ENCODE measurements at regions not wholly inside any gene's neighbourhood (a gene's known extent, or its start where the extent isn't known, plus 50 kb on each side); places are given as distances from the start of the nearest gene placed in this dataset.
A peak's percentile ranks its signal among the peaks of the same experiment; 100 is the strongest.

DNA sequence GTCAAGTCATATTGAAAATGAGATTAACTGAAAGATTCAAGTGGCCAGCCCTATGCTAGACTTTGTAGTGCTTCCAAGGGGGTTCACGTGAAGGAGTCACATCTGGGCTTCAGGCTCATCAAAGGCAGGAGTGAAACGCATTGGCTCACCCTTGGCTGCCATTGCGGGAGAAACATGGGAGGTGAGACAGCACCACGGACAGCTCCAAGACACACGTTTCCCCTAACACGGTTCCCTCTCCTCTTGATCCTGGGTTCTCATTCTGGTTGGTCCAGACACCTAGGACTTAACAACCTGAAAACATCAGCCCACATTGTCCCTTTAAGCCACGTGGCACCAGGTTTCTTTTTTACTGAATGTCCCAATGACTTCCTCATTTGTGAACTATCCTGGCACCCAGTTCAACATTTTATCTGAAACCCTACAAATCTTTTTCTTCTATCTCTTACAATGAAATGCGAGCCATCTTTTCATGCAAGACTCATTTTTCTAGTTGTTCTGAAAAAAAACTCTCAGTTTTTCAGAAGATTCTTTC lies 279.0 kb upstream of the VCX3A start:
- Mint-ChIP-seq H3K27ac (no peak overlapping the region), H3K4me3 (no peak overlapping the region), H3K27me3 (ENCODE audit: low read depth) (no peaks in the 10 kb centered on the region), H3K4me1 (ENCODE audit: low read depth) (no peaks in the 10 kb centered on the region), H3K36me3 (ENCODE audit: low read depth) (no peaks in the 10 kb centered on the region), H3K9me3 (no peaks in the 10 kb centered on the region)
- intact Hi-C loops (cut with micrococcal nuclease) = no loop called here
- DNase-seq = peak; percentile 4
- CTCF ChIA-PET = no interaction called here

DNA sequence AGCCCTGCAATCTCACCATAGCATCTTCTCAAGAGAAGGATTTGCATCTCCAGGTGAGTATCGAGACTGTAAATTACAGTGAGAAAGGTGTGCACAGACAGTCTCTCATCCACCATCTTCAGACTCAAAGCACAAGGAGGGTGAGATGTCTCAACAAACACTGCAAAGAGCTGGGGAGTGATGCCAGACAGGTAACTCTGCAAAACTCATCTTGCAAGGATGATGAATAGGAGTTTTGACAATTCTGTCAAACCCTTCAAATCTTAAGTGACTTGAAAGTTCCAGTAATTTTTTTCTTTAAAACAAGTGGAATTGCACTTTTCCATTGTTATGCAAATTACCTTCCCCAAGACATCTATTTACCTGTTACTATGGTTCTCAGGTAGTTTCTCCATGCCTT lies 277.2 kb upstream of the VCX3A start:
- CTCF ChIA-PET = no interaction called here
- H3K4me3 Mint-ChIP-seq = no peak overlapping the region
- H3K27me3 Mint-ChIP-seq (ENCODE audit: low read depth) = no peaks in the 10 kb centered on the region

GRCh38 chrX:6810776-6811175 lies 275.9 kb upstream of the VCX3A start:
- no peak overlapping the region for H3K27ac Mint-ChIP-seq
- H3K9me3 Mint-ChIP-seq = no peaks in the 10 kb centered on the region
- DNase-seq = no peak
- no peaks in the 10 kb centered on the region for H3K36me3 Mint-ChIP-seq (ENCODE audit: low read depth)
- H3K27me3 Mint-ChIP-seq (ENCODE audit: low read depth) = no peaks in the 10 kb centered on the region
- intact Hi-C loops (cut with micrococcal nuclease) = no loop called here
- CTCF ChIA-PET = no interaction called here
- H3K4me1 Mint-ChIP-seq (ENCODE audit: low read depth) = no peaks in the 10 kb centered on the region
- no peak overlapping the region for H3K4me3 Mint-ChIP-seq

More for the DNA sequence above, 277.2 kb upstream of the VCX3A start:
- no peak overlapping the region for H3K27ac Mint-ChIP-seq
- DNase-seq = no peak
- H3K4me1 Mint-ChIP-seq (ENCODE audit: low read depth) = no peaks in the 10 kb centered on the region
- intact Hi-C loops (cut with micrococcal nuclease) = no loop called here
- no peaks in the 10 kb centered on the region for H3K9me3 Mint-ChIP-seq
- H3K36me3 Mint-ChIP-seq (ENCODE audit: low read depth) = no peaks in the 10 kb centered on the region

DNA sequence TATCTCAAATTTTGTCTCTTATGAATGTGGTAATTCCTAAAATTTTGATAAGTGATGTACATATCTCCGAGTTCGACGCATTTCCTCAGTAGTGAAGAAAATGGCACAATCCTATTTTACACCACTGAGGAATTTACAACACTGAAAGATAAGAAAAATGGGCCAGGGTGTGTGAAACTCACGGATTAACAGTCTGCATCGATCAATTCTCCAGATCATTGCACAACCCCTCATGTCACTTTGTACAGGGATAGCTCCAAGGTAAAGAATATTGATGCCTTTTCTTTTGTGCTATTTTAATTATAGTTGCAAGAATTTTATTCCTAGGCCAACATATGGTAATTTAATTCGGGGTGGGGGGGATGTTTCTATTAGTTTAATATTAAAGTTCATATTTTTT lies 268.7 kb upstream of the VCX3A start:
- H3K27ac Mint-ChIP-seq = no peak overlapping the region
- no peaks in the 10 kb centered on the region for H3K9me3 Mint-ChIP-seq
- H3K4me1 Mint-ChIP-seq (ENCODE audit: low read depth) = no peaks in the 10 kb centered on the region
- no peaks in the 10 kb centered on the region for H3K27me3 Mint-ChIP-seq (ENCODE audit: low read depth)
- CTCF ChIA-PET = no interaction called here
- intact Hi-C loops (cut with micrococcal nuclease) = no loop called here
- no peak for DNase-seq
- H3K36me3 Mint-ChIP-seq (ENCODE audit: low read depth) = no peaks in the 10 kb centered on the region
- no peak overlapping the region for H3K4me3 Mint-ChIP-seq

GRCh38 chrX:6793000-6793399 lies 258.1 kb upstream of the VCX3A start:
- Mint-ChIP-seq H3K9me3 (no peaks in the 10 kb centered on the region), H3K4me3 (no peak overlapping the region), H3K36me3 (ENCODE audit: low read depth) (no peaks in the 10 kb centered on the region), H3K27me3 (ENCODE audit: low read depth) (no peaks in the 10 kb centered on the region), H3K27ac (no peak overlapping the region), H3K4me1 (ENCODE audit: low read depth) (no peaks in the 10 kb centered on the region)
- CTCF ChIA-PET = no interaction called here
- intact Hi-C loops (cut with micrococcal nuclease) = no loop called here
- no peak for DNase-seq

GRCh38 chrX:6783912-6784311 lies 249.0 kb upstream of the VCX3A start:
- intact Hi-C loops (cut with micrococcal nuclease) = no loop called here
- H3K36me3 Mint-ChIP-seq (ENCODE audit: low read depth) = no peaks in the 10 kb centered on the region
- H3K27ac Mint-ChIP-seq = no peak overlapping the region

DNA sequence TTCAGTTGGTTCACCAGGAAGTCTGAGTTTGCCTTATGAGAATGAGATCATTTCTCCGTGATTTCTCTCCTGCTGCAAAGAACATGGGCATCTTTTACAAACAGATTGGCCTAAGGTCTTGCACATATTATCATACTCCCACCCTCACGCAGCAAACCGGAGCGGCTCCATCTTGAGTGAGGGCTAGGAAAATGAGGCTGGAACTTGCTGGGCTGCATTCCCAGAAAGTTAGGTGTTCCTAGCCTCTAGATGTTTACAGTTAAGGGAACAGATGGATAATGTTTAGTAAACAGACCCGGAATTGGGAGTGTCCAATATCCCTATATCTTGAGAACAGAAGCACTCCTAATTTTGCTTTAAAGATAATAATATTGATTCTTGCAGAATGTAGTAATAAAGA lies 247.9 kb upstream of the VCX3A start:
- H3K36me3 Mint-ChIP-seq (ENCODE audit: low read depth) = no peaks in the 10 kb centered on the region
- H3K27me3 Mint-ChIP-seq (ENCODE audit: low read depth) = no peaks in the 10 kb centered on the region
- DNase-seq = no peak
- no peaks in the 10 kb centered on the region for H3K9me3 Mint-ChIP-seq
- H3K27ac Mint-ChIP-seq = no peak overlapping the region
- CTCF ChIA-PET = no interaction called here
- intact Hi-C loops (cut with micrococcal nuclease) = no loop called here
- H3K4me3 Mint-ChIP-seq = no peak overlapping the region
- H3K4me1 Mint-ChIP-seq (ENCODE audit: low read depth) = no peaks in the 10 kb centered on the region

More at GRCh38 chrX:6783912-6784311, 249.0 kb upstream of the VCX3A start:
- Mint-ChIP-seq H3K4me3 (no peak overlapping the region), H3K9me3 (no peaks in the 10 kb centered on the region), H3K27me3 (ENCODE audit: low read depth) (no peaks in the 10 kb centered on the region), H3K4me1 (ENCODE audit: low read depth) (no peaks in the 10 kb centered on the region)
- no peak for DNase-seq
- CTCF ChIA-PET = interaction anchor here (0.6 kb wide), 1 partner anchor 10 kb away, joined by 5 read pairs; no protein-coding TSS in a partner anchor

DNA sequence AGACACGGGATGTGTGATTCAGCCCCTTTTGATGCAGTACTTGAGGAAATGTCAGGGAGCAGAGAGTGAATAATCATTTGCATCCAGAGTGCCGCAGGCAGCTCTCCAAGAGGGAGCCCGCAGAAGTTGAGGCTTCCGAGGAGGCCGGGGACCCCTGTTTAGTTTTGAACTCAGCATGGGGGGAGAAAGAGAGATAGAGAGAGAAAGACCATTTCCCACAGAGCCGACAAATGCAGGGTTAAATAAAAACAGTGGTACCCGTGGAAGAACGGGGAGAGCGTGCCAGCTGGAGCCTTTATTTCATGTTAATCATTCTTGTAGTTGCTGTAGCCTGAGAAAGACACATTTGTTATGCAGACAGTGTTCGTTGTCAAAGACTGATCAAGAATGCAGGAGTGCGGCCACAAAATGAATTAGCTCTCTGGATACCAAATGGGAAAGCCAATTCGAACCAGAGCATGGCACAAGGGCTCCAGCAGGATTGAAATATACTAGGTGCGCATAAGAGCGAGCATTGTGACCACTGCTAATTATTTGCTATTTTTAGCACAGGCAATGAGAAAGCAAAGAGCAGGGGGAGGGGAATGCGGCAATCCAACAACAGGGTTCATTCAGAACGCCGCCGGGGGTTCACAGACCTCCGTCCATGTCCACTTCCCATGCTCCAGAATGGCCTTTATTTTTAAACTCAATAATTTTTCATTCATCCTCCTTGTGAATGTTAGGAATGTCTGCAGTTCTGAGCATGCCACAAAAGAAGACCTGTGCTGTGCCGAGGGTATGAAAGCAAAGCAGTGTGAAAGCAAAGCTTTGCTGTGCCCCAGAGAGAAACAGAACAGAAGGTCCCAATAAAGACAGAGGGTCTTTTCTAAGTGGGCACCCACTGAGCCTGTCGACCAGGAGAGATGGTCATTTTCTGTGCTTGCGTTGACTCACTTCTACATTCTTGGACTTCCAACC lies 243.9 kb upstream of the VCX3A start:
- H3K4me3 Mint-ChIP-seq = no peak overlapping the region

GRCh38 chrX:6777238-6778002 lies 242.5 kb upstream of the VCX3A start:
- H3K27ac Mint-ChIP-seq = no peak overlapping the region
- intact Hi-C loops (cut with micrococcal nuclease) = no loop called here

More for the DNA sequence above, 243.9 kb upstream of the VCX3A start:
- no peaks in the 10 kb centered on the region for H3K27me3 Mint-ChIP-seq (ENCODE audit: low read depth)
- H3K36me3 Mint-ChIP-seq (ENCODE audit: low read depth) = no peaks in the 10 kb centered on the region
- H3K4me1 Mint-ChIP-seq (ENCODE audit: low read depth) = no peaks in the 10 kb centered on the region
- H3K27ac Mint-ChIP-seq = no peak overlapping the region
- H3K9me3 Mint-ChIP-seq = no peaks in the 10 kb centered on the region
- CTCF ChIA-PET = no interaction called here
- intact Hi-C loops (cut with micrococcal nuclease) = no loop called here
- no peak for DNase-seq

GRCh38 chrX:6770936-6771335 lies 236.0 kb upstream of the VCX3A start:
- H3K27me3 Mint-ChIP-seq (ENCODE audit: low read depth) = no peaks in the 10 kb centered on the region
- no peak for DNase-seq
- no peaks in the 10 kb centered on the region for H3K36me3 Mint-ChIP-seq (ENCODE audit: low read depth)
- H3K4me1 Mint-ChIP-seq (ENCODE audit: low read depth) = no peaks in the 10 kb centered on the region
- no peak overlapping the region for H3K27ac Mint-ChIP-seq
- CTCF ChIA-PET = no interaction called here
- H3K9me3 Mint-ChIP-seq = no peaks in the 10 kb centered on the region
- intact Hi-C loops (cut with micrococcal nuclease) = no loop called here
- no peak overlapping the region for H3K4me3 Mint-ChIP-seq

More at GRCh38 chrX:6777238-6778002, 242.5 kb upstream of the VCX3A start:
- Mint-ChIP-seq H3K9me3 (no peaks in the 10 kb centered on the region), H3K36me3 (ENCODE audit: low read depth) (no peaks in the 10 kb centered on the region), H3K4me1 (ENCODE audit: low read depth) (no peaks in the 10 kb centered on the region), H3K4me3 (no peak overlapping the region), H3K27me3 (ENCODE audit: low read depth) (no peaks in the 10 kb centered on the region)
- DNase-seq = no peak
- CTCF ChIA-PET = no interaction called here

- Mint-ChIP-seq H3K4me3 (no peak overlapping the region), H3K36me3 (ENCODE audit: low read depth) (no peaks in the 10 kb centered on the region), H3K27ac (no peak overlapping the region), H3K9me3 (no peaks in the 10 kb centered on the region), H3K27me3 (ENCODE audit: low read depth) (no peaks in the 10 kb centered on the region), H3K4me1 (ENCODE audit: low read depth) (no peaks in the 10 kb centered on the region)
- DNase-seq = no peak
- CTCF ChIA-PET = no interaction called here
- intact Hi-C loops (cut with micrococcal nuclease) = no loop called here
Observed at GRCh38 chrX:6768881-6769280, 234.0 kb upstream of the VCX3A start.

- Mint-ChIP-seq H3K27ac (no peak overlapping the region), H3K36me3 (ENCODE audit: low read depth) (no peaks in the 10 kb centered on the region), H3K4me3 (no peak overlapping the region), H3K9me3 (no peaks in the 10 kb centered on the region), H3K27me3 (ENCODE audit: low read depth) (no peaks in the 10 kb centered on the region), H3K4me1 (ENCODE audit: low read depth) (no peaks in the 10 kb centered on the region)
- no peak for DNase-seq
- intact Hi-C loops (cut with micrococcal nuclease) = no loop called here
- CTCF ChIA-PET = no interaction called here
Observed at GRCh38 chrX:6761251-6761650, 226.3 kb upstream of the VCX3A start.

Measured in activated naive CD4-positive, alpha-beta T cell treated with anti-CD3 and anti-CD28 coated beads for 36 hours (primary cell).